CD1c-positive myeloid dendritic cell (primary cell): ENCODE measurements at regions not wholly inside any gene's neighbourhood (a gene's known extent, or its start where the extent isn't known, plus 50 kb on each side); places are given as distances from the start of the nearest gene placed in this dataset.

Source experiments
- DNase-seq: peaks from one replicate; pipeline ENCODE4 v3.0.0-alpha.2; 2016; ENCODE audit errors: extremely low spot score

- DNase-seq: no peak
Observed at GRCh38 chr1:177340601-177341067, 169.9 kb downstream of the BRINP2 start.

GRCh38 chr1:177338376-177338775, 167.6 kb downstream of the BRINP2 start:
- no peak for DNase-seq

- DNase-seq: no peak
Observed at GRCh38 chr1:177334903-177335302, 164.1 kb downstream of the BRINP2 start.

- DNase-seq: no peak
Observed at GRCh38 chr1:177333936-177334595, 163.3 kb downstream of the BRINP2 start.
